NB4 (cell line): ENCODE measurements at regions not wholly inside any gene's neighbourhood (a gene's known extent, or its start where the extent isn't known, plus 50 kb on each side); places are given as distances from the start of the nearest gene placed in this dataset.

Source experiments
- DNase-seq: peaks from one replicate; pipeline ENCODE4 v3.0.0; 2010; ENCODE audit warnings: low read depth
- H3K4me3 ChIP-seq: one replicate; pipeline ENCODE4 v1.5.1; 2011; ENCODE audit warnings: mild to moderate bottlenecking, low read depth, low read length, moderate library complexity
- MAX ChIP-seq: IDR thresholded peaks from 2 replicates; pipeline ENCODE4 v1.6.1; 2011; ENCODE audit warnings: low read depth, low read length
- MYC ChIP-seq: IDR thresholded peaks from 2 replicates; pipeline ENCODE4 v1.6.1; 2011; ENCODE audit warnings: low read depth, low read length
- POLR2A ChIP-seq: IDR thresholded peaks from 2 replicates; pipeline ENCODE4 v1.6.1; 2011; ENCODE audit warnings: mild to moderate bottlenecking; ENCODE audit not compliant: insufficient read length; ENCODE audit errors: extremely low read depth
- TF ChIP-seq, protein P1 (sequence below): IDR thresholded peaks from one replicate; pipeline ENCODE4 v1.5.1; 2012; ENCODE audit warnings: low read depth, low read length

DNA sequence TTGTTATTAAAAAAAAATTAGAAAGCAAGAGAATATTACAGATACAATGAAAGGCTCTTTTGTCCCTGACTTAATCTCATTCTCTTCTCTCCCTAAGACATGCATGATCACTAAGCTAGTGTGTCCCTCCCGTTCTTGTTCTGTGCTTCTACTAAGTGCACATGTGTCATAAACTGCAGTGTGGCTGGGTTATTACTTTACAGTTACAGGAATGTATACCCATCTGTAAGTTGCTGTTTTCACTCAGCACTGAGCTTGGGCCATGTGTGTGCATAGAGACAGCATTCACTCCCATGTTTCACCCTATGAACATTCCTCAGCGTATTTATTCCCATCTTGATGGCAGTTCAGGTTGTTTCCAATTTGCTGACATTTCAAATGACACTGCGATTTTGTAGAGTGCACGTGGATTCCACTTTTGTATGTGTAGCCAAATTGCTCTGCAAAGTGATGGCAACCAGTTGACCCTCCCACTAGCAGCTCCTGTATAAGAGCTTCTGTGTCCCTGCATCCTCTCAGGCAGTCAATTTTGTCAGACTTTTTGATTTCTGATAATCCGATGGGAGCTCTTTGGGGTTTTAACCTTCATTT lies 145.8 kb upstream of the UBE2E1 start:
- TF ChIP-seq MYC (no peak), MAX (peak; percentile 30; the same call in 1 of the 2 replicates)
- no peak overlapping the region for H3K4me3 ChIP-seq
- DNase-seq = peak; percentile 19

DNA sequence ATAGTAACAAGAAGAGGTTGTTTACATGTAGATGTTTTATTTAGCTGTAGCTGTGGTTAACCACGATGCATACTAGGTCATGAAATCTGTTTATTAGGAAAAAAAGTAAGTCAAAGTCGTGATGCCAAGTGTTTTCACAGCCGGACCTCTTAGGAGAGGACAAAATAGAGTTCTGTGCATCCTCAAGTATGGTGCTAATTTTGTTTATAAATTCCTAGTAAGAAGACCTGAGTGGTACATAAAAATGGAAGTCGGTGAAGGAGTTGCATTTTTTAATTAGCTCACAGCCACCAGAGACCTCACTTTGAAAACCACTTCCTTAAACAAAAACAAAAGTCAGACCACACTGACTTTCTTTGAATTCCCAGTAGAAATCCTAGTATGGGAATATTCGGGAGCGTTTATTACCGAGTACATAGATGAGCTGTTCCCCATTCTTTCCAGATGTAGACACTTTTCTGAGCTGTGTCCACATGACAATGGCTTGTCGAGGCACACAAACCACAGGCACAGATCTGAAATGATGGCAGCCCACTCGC lies 143.6 kb upstream of the UBE2E1 start:
- TF ChIP-seq MAX = no peak
- no peak for DNase-seq
- H3K4me3 ChIP-seq = no peak overlapping the region

DNA sequence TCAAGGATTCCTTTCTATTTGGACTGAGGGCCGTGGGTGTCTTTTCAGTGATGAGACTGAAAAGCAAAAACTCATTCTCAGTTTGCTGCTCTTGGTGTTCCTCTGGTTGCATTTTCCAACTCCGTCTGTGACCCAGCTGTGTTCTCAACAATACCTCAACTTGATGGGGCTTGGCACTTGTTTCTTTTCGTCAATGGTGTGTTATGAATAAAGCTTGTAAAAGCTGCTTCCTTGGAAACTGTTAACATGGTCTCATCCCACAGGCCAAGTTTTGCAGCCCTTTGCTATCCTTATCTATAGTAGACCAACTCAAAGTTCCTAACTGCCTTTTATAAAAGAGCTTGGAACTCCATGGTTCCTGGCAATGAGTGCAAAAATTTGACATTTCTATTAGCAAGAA lies 142.5 kb upstream of the UBE2E1 start:
- TF ChIP-seq, protein P1, sequence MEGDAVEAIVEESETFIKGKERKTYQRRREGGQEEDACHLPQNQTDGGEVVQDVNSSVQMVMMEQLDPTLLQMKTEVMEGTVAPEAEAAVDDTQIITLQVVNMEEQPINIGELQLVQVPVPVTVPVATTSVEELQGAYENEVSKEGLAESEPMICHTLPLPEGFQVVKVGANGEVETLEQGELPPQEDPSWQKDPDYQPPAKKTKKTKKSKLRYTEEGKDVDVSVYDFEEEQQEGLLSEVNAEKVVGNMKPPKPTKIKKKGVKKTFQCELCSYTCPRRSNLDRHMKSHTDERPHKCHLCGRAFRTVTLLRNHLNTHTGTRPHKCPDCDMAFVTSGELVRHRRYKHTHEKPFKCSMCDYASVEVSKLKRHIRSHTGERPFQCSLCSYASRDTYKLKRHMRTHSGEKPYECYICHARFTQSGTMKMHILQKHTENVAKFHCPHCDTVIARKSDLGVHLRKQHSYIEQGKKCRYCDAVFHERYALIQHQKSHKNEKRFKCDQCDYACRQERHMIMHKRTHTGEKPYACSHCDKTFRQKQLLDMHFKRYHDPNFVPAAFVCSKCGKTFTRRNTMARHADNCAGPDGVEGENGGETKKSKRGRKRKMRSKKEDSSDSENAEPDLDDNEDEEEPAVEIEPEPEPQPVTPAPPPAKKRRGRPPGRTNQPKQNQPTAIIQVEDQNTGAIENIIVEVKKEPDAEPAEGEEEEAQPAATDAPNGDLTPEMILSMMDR = no peak
- H3K4me3 ChIP-seq = no peak overlapping the region
- no peak for DNase-seq

DNA sequence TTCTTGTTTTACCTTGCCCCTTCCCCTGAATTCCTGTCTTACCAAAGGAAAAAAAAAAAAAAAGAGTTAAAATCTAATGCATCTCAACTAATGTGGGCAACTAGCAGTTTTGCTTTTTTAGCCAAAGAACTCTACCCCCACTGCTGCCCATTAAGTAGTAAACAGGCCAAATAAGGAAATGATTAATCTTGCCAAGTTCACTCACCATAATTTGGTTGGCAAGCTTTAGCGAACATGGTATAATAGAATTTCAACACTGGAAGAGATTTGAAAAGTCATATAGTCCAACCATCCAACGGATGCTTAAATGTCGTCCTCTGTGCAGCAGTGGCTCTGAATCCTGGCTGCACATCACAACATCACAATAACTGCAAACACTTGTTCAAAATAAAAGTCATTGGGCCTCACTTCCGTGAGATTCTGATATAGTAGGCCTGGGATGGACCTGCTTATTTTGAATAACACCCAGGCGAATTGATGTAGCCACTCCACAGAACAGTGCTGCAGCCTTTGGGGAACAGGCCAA lies 142.0 kb upstream of the UBE2E1 start:
- H3K4me3 ChIP-seq = no peak overlapping the region
- no peak for DNase-seq
- TF ChIP-seq, protein P1 = no peak
- no peak for TF ChIP-seq MYC
- no peak for TF ChIP-seq POLR2A
- TF ChIP-seq MAX = no peak

- H3K4me3 ChIP-seq = no peak overlapping the region
- DNase-seq = no peak
- TF ChIP-seq POLR2A = no peak
- no peak for TF ChIP-seq MYC
- no peak for TF ChIP-seq MAX
- TF ChIP-seq, protein P1 = no peak
These were observed 141.3 kb upstream of the UBE2E1 start for GRCh38 chr3:23664459-23664858.

- TF ChIP-seq MAX = no peak
- no peak for TF ChIP-seq POLR2A
- TF ChIP-seq, protein P1 = no peak
- no peak for TF ChIP-seq MYC
- no peak overlapping the region for H3K4me3 ChIP-seq
- no peak for DNase-seq
These were observed 140.0 kb upstream of the UBE2E1 start for GRCh38 chr3:23665741-23666140.

GRCh38 chr3:23666818-23667217 lies 138.9 kb upstream of the UBE2E1 start:
- TF ChIP-seq, protein P1 = no peak
- no peak for TF ChIP-seq MAX
- no peak for TF ChIP-seq MYC
- no peak for TF ChIP-seq POLR2A
- DNase-seq = no peak
- H3K4me3 ChIP-seq = no peak overlapping the region
